ENCODE measurements at regions not wholly inside any gene's neighbourhood (a gene's known extent, or its start where the extent isn't known, plus 50 kb on each side); places are given as distances from the start of the nearest gene placed in this dataset.

GRCh38 chr13:87003265-87003664 is 667.9 kb upstream of the SLITRK5 start:
- Histone ChIP-seq H3K9me3 (replicated peaks; ENCODE audit: control insufficient read depth, low read depth, low read length) (no peaks in the 10 kb centered on the region), H3K27me3 (ENCODE audit: control insufficient read depth, insufficient read depth, low read length) (no peaks in the 10 kb centered on the region), H3K4me3 (ENCODE audit: low read length) (no peak overlapping the region), H3K4me1 (ENCODE audit: control insufficient read depth, insufficient read depth, low read length) (no peaks in the 10 kb centered on the region), H3K27ac (ENCODE audit: low read length) (no peak overlapping the region), H3K36me3 (ENCODE audit: control insufficient read depth, insufficient read depth, low read length) (no peaks in the 10 kb centered on the region)
- DNase-seq: no peak

DNA sequence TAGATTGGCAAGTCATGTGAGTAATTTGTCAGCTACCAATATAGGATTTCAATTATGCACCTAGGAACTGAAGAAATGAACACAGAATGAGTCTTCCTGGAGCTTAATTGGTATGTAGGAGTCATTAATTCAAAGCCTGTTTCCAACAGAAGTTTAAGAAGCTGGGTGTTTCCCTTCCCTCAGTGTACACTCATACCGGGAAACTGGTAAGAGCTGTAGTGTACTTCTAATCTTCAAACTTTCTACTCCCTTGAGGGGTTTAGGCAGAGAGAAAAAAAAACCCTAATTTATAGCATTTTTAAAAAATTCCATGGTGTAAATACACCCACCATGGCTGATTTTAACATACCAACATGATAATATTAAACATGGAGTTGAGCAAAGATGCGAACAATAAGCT is 665.7 kb upstream of the SLITRK5 start:
- no CpG with 5 or more reads among the region's 2 CpGs for WGBS (ENCODE audit: insufficient coverage)
- DNase-seq: no peak
- H3K4me3 ChIP-seq (ENCODE audit: low read length): no peak overlapping the region
- no peak overlapping the region for H3K27ac ChIP-seq (ENCODE audit: low read length)
- no peaks in the 10 kb centered on the region for H3K36me3 ChIP-seq (ENCODE audit: control insufficient read depth, insufficient read depth, low read length)
- peaks cover 3% of the 10 kb centered on the region for H3K9me3 ChIP-seq (replicated peaks; ENCODE audit: control insufficient read depth, low read depth, low read length)
- H3K27me3 ChIP-seq (ENCODE audit: control insufficient read depth, insufficient read depth, low read length): no peaks in the 10 kb centered on the region
- H3K4me1 ChIP-seq (ENCODE audit: control insufficient read depth, insufficient read depth, low read length): no peaks in the 10 kb centered on the region

- Histone ChIP-seq H3K9me3 (replicated peaks; ENCODE audit: control insufficient read depth, low read depth, low read length) (no peaks in the 10 kb centered on the region), H3K27ac (ENCODE audit: low read length) (no peak overlapping the region), H3K27me3 (ENCODE audit: control insufficient read depth, insufficient read depth, low read length) (no peaks in the 10 kb centered on the region)
Measured at GRCh38 chr13:87035526-87035925, 635.6 kb upstream of the SLITRK5 start.

GRCh38 chr13:87042946-87043345 is 628.2 kb upstream of the SLITRK5 start:
- Histone ChIP-seq H3K9me3 (replicated peaks; ENCODE audit: control insufficient read depth, low read depth, low read length) (no peaks in the 10 kb centered on the region), H3K4me3 (ENCODE audit: low read length) (no peak overlapping the region), H3K27me3 (ENCODE audit: control insufficient read depth, insufficient read depth, low read length) (no peaks in the 10 kb centered on the region), H3K27ac (ENCODE audit: low read length) (no peak overlapping the region), H3K4me1 (ENCODE audit: control insufficient read depth, insufficient read depth, low read length) (no peaks in the 10 kb centered on the region), H3K36me3 (ENCODE audit: control insufficient read depth, insufficient read depth, low read length) (no peaks in the 10 kb centered on the region)
- DNase-seq: no peak
- no CpG with 5 or more reads among the region's 1 CpG for WGBS (ENCODE audit: insufficient coverage)

More at GRCh38 chr13:87035526-87035925, 635.6 kb upstream of the SLITRK5 start:
- Histone ChIP-seq H3K4me3 (ENCODE audit: low read length) (no peak overlapping the region), H3K4me1 (ENCODE audit: control insufficient read depth, insufficient read depth, low read length) (no peaks in the 10 kb centered on the region), H3K36me3 (ENCODE audit: control insufficient read depth, insufficient read depth, low read length) (no peaks in the 10 kb centered on the region)
- DNase-seq: no peak
- WGBS (ENCODE audit: insufficient coverage): 73% methylated on average over 5 of the region's 7 CpGs

- 40% methylated on average over 1 of the region's 4 CpGs for WGBS (ENCODE audit: insufficient coverage)
- Histone ChIP-seq H3K4me1 (ENCODE audit: control insufficient read depth, insufficient read depth, low read length) (no peaks in the 10 kb centered on the region), H3K4me3 (ENCODE audit: low read length) (no peak overlapping the region), H3K9me3 (replicated peaks; ENCODE audit: control insufficient read depth, low read depth, low read length) (no peaks in the 10 kb centered on the region), H3K27me3 (ENCODE audit: control insufficient read depth, insufficient read depth, low read length) (no peaks in the 10 kb centered on the region), H3K36me3 (ENCODE audit: control insufficient read depth, insufficient read depth, low read length) (no peaks in the 10 kb centered on the region), H3K27ac (ENCODE audit: low read length) (no peak overlapping the region)
- no peak for DNase-seq
Measured at GRCh38 chr13:87052731-87053130, 618.4 kb upstream of the SLITRK5 start.

DNA sequence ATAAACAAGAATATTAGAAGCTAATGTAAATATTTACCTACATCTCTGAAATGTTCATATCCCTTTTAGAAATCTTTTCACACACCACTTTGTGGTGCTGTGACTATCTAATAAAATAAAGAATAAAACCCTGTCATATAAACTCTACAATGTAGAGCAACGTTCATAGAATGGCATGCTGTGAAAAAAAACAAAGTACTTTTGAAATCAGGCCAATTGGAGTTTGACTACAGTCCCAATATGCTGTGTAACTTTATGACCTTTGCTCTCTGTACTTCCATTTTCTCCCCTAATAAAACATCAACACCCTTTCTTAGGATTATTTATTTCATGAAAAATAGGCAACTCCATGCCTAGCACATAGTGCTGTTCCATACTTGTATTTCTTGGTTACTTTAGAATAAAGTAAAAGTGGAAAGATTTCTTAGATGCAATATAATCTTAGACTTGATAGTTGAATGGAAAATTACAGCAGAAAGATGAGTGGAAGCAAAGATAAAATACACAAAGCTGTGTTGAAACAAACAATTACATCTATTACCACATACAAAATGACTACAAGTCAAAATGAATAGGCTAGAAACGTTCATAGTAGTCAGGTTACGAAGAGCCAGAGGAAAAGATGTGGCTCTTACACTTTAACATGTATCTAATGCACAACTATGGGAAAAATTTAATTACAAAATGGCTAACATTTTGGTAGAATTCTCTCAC is 613.2 kb upstream of the SLITRK5 start:
- Histone ChIP-seq H3K36me3 (ENCODE audit: control insufficient read depth, insufficient read depth, low read length) (no peaks in the 10 kb centered on the region), H3K4me3 (ENCODE audit: low read length) (no peak overlapping the region), H3K27ac (ENCODE audit: low read length) (no peak overlapping the region), H3K9me3 (replicated peaks; ENCODE audit: control insufficient read depth, low read depth, low read length) (no peaks in the 10 kb centered on the region), H3K4me1 (ENCODE audit: control insufficient read depth, insufficient read depth, low read length) (no peaks in the 10 kb centered on the region), H3K27me3 (ENCODE audit: control insufficient read depth, insufficient read depth, low read length) (no peaks in the 10 kb centered on the region)
- DNase-seq: peak; percentile 12
- no CpG with 5 or more reads among the region's 3 CpGs for WGBS (ENCODE audit: insufficient coverage)

DNA sequence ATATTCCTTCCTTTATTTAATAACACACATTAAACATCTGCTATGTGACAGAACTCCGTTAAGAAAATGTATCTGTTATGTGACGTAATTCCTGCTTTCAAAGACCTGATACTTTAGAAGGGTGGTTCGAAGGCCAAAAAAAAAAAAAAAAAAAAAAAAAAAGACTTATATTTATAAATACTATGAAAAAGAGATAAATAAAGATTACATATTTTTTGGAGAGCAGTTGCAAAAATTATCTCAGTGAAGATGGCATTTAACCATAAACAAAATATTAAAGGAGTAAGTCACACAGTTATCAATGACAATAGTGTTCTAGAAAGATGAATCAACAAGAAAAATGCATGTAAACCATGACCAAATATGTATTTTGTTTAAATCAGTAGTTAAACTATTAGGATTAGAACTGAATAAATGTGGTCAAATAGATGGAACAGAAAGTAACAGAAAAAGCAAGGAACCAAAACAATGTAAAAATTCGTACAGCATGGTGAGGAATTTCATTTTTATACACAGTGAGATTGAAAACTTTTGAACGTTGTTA is 612.3 kb upstream of the SLITRK5 start:
- Histone ChIP-seq H3K27me3 (ENCODE audit: control insufficient read depth, insufficient read depth, low read length) (no peaks in the 10 kb centered on the region), H3K4me1 (ENCODE audit: control insufficient read depth, insufficient read depth, low read length) (no peaks in the 10 kb centered on the region), H3K9me3 (replicated peaks; ENCODE audit: control insufficient read depth, low read depth, low read length) (no peaks in the 10 kb centered on the region), H3K4me3 (ENCODE audit: low read length) (no peak overlapping the region), H3K36me3 (ENCODE audit: control insufficient read depth, insufficient read depth, low read length) (no peaks in the 10 kb centered on the region), H3K27ac (ENCODE audit: low read length) (no peak overlapping the region)
- no CpG with 5 or more reads among the region's 5 CpGs for WGBS (ENCODE audit: insufficient coverage)
- no peak for DNase-seq

- Histone ChIP-seq H3K4me3 (ENCODE audit: low read length) (no peak overlapping the region), H3K36me3 (ENCODE audit: control insufficient read depth, insufficient read depth, low read length) (no peaks in the 10 kb centered on the region), H3K27ac (ENCODE audit: low read length) (no peak overlapping the region), H3K9me3 (replicated peaks; ENCODE audit: control insufficient read depth, low read depth, low read length) (no peaks in the 10 kb centered on the region), H3K27me3 (ENCODE audit: control insufficient read depth, insufficient read depth, low read length) (no peaks in the 10 kb centered on the region), H3K4me1 (ENCODE audit: control insufficient read depth, insufficient read depth, low read length) (no peaks in the 10 kb centered on the region)
- 93% methylated on average over 34 of the region's 34 CpGs for WGBS (ENCODE audit: insufficient coverage)
- no peak for DNase-seq
Measured at GRCh38 chr13:87078947-87079795, 592.0 kb upstream of the SLITRK5 start.

GRCh38 chr13:87080100-87080779 is 590.9 kb upstream of the SLITRK5 start:
- Histone ChIP-seq H3K36me3 (ENCODE audit: control insufficient read depth, insufficient read depth, low read length) (no peaks in the 10 kb centered on the region), H3K4me1 (ENCODE audit: control insufficient read depth, insufficient read depth, low read length) (no peaks in the 10 kb centered on the region), H3K27me3 (ENCODE audit: control insufficient read depth, insufficient read depth, low read length) (no peaks in the 10 kb centered on the region), H3K4me3 (ENCODE audit: low read length) (no peak overlapping the region), H3K27ac (ENCODE audit: low read length) (no peak overlapping the region), H3K9me3 (replicated peaks; ENCODE audit: control insufficient read depth, low read depth, low read length) (no peaks in the 10 kb centered on the region)
- no peak for DNase-seq
- WGBS (ENCODE audit: insufficient coverage): 97% methylated on average over 20 of the region's 27 CpGs

GRCh38 chr13:87084192-87084591 is 587.0 kb upstream of the SLITRK5 start:
- no peaks in the 10 kb centered on the region for H3K36me3 ChIP-seq (ENCODE audit: control insufficient read depth, insufficient read depth, low read length)
- WGBS (ENCODE audit: insufficient coverage): no CpG with 5 or more reads among the region's 5 CpGs
- no peaks in the 10 kb centered on the region for H3K4me1 ChIP-seq (ENCODE audit: control insufficient read depth, insufficient read depth, low read length)
- no peaks in the 10 kb centered on the region for H3K9me3 ChIP-seq (replicated peaks; ENCODE audit: control insufficient read depth, low read depth, low read length)
- DNase-seq: no peak
- no peaks in the 10 kb centered on the region for H3K27me3 ChIP-seq (ENCODE audit: control insufficient read depth, insufficient read depth, low read length)
- H3K27ac ChIP-seq (ENCODE audit: low read length): no peak overlapping the region
- no peak overlapping the region for H3K4me3 ChIP-seq (ENCODE audit: low read length)
